ENCODE measurements at regions not wholly inside any gene's neighbourhood (a gene's known extent, or its start where the extent isn't known, plus 50 kb on each side); places are given as distances from the start of the nearest gene placed in this dataset.

- TF ChIP-seq CTCF (IDR thresholded peaks at IDR 0.05): no peak
- no peak for TF ChIP-seq POLR2A (IDR thresholded peaks at IDR 0.05)
Measured at GRCh38 chr11:70894566-70895365, 357.6 kb downstream of the SHANK2 start.
